Colonic mucosa (tissue), 4 donors: ENCODE measurements at regions not wholly inside any gene's neighbourhood (a gene's known extent, or its start where the extent isn't known, plus 50 kb on each side); places are given as distances from the start of the nearest gene placed in this dataset.

Experiments
- DNase-seq: peaks from one replicate; pipeline ENCODE4 v3.0.0-alpha.2; 2020
- H3K27ac ChIP-seq: fragments of 200-600 bp; one replicate; pipeline ENCODE4 v1.8.0; 2021
- H3K27me3 ChIP-seq: fragments of 200-600 bp; one replicate; pipeline ENCODE4 v1.8.0; 2021
- H3K36me3 ChIP-seq: fragments of 200-600 bp; one replicate; pipeline ENCODE4 v1.8.0; 2021
- H3K4me1 ChIP-seq: fragments of 200-600 bp; one replicate; pipeline ENCODE4 v1.8.0; 2021; ENCODE audit warnings: mild to moderate bottlenecking
- H3K4me3 ChIP-seq: fragments of 200-600 bp; one replicate; pipeline ENCODE4 v1.8.0; 2021
- H3K9ac ChIP-seq, 2 donors: one replicate each; pipeline ENCODE4 v1.7.0; 2013; ENCODE audit warnings: control low read depth in 2 of 2, low read depth in 2 of 2, low read length in 2 of 2
- H3K9me3 ChIP-seq: fragments of 200-600 bp; one replicate; pipeline ENCODE4 v1.8.0; 2021
- intact Hi-C: fragments of 100-400 bp; cut with DNase I; formaldehyde crosslinking; loops from one replicate; pipeline ENCODE4 v1.14.1; 2022
- TF ChIP-seq, protein P1 (sequence below): fragments of 200-600 bp; IDR thresholded peaks from one replicate; pipeline ENCODE4 v1.8.0; 2022; ENCODE audit warnings: antibody characterized with exemption, mild to moderate bottlenecking
- donor health status: healthy.
- donor health status: DM: no; HTN: no; CAD: no.
- donor health status: DM: no; HTN: no; CAD: no.

DNA sequence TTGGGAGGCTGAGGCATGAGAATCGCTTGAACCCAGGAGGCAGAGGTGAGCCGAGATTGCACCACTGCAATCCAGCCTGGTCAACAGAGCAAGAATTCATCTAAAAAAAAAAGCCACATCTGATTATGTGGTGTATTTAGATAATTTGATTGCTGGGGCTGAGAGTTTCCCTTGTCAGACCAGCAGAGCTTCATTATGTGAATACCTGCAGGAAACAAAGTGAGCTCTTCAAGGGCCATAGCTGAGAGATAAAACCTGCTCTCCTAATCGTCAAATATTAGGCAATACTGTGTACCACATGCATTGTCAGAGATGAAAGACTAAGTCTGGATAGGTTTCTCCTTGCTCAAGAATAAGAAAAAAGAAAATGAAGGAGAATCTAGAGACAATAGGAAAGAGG, 800.0 kb upstream of the IGFBP7 start:
- H3K27me3 ChIP-seq: no peaks in the 10 kb centered on the region
- DNase-seq: no peak
- intact Hi-C loops: no loop called here
- no peaks in the 10 kb centered on the region for H3K36me3 ChIP-seq
- no peak overlapping the region for H3K9ac ChIP-seq
- no peak overlapping the region for H3K4me3 ChIP-seq
- TF ChIP-seq, protein P1, sequence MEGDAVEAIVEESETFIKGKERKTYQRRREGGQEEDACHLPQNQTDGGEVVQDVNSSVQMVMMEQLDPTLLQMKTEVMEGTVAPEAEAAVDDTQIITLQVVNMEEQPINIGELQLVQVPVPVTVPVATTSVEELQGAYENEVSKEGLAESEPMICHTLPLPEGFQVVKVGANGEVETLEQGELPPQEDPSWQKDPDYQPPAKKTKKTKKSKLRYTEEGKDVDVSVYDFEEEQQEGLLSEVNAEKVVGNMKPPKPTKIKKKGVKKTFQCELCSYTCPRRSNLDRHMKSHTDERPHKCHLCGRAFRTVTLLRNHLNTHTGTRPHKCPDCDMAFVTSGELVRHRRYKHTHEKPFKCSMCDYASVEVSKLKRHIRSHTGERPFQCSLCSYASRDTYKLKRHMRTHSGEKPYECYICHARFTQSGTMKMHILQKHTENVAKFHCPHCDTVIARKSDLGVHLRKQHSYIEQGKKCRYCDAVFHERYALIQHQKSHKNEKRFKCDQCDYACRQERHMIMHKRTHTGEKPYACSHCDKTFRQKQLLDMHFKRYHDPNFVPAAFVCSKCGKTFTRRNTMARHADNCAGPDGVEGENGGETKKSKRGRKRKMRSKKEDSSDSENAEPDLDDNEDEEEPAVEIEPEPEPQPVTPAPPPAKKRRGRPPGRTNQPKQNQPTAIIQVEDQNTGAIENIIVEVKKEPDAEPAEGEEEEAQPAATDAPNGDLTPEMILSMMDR: no peak
- H3K4me1 ChIP-seq: no peaks in the 10 kb centered on the region
- no peak overlapping the region for H3K27ac ChIP-seq
- no peaks in the 10 kb centered on the region for H3K9me3 ChIP-seq

DNA sequence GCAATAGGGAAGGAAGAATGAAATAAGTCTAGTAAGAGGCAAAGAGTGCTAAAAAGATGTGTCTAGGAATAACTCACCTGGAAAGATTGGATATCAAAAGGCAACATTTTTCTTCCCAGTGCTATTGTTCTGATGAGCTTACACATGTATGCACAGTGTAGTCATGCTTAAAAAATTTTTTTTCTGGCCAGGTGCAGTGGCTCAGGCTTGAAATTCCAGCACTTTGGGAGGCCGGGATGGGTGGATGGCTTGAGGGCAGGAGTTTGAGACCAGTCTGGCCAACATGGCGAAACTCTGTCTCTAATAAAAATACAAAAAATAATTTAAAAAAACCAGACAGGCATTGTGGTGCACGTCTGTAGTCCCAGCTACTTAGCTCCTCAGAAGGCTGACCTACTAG, 795.8 kb upstream of the IGFBP7 start:
- no peak overlapping the region for H3K4me3 ChIP-seq
- H3K27ac ChIP-seq: no peak overlapping the region
- H3K27me3 ChIP-seq: no peaks in the 10 kb centered on the region
- H3K4me1 ChIP-seq: no peaks in the 10 kb centered on the region
- intact Hi-C loops: no loop called here
- TF ChIP-seq, protein P1: no peak
- no peak for DNase-seq
- H3K36me3 ChIP-seq: no peaks in the 10 kb centered on the region
- no peaks in the 10 kb centered on the region for H3K9me3 ChIP-seq
- H3K9ac ChIP-seq: no peak overlapping the region

DNA sequence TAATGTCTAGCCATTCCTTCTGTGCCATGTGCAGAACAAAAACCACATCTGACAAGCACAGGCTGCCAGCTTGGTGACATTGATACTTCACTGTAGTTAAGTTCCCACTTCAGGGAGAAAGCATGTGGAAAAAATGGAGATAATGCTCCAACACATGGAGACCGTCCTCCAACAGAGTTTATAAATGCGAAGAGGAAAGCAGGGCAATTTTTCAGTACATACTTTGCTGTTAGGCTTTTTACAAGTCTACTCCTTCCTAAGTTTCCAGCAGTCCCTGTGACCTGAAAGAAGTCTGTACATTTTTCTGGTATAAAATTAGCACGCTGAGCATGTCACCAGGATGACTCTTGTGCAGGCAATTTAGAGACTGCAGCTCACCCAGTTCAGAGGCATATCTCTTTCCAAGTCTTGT, 766.9 kb upstream of the IGFBP7 start:
- TF ChIP-seq, protein P1: no peak
- intact Hi-C loops: no loop called here
- no peaks in the 10 kb centered on the region for H3K9me3 ChIP-seq

DNA sequence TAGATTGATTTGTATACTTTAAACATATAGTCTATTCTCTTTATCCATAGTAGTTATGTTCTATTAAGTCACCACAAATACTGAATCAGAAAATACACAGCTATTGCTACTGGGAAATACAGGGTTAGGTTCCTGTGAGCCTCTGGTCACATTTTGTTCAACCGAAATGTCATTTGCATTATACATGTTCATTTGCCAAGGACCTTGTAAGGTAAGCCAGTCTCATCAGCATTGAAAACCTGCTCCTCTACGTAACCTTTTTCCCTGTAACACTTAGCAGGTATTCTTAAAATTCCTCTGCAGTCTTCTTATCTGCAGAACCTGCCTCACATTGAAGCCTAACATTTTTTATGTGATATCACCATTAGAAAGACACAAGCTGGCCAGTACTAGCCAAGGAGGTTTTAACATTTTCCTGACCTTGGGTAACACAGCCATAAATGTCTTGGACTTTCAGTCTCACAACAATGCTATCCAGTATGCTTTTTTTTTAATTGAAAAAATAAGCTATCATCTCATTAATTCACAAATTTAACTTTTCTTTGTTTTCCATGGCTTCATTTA, 765.7 kb upstream of the IGFBP7 start:
- intact Hi-C loops: no loop called here
- Histone ChIP-seq H3K9ac (no peak overlapping the region), H3K9me3 (no peaks in the 10 kb centered on the region), H3K4me3 (no peak overlapping the region), H3K4me1 (no peaks in the 10 kb centered on the region), H3K27me3 (no peaks in the 10 kb centered on the region), H3K27ac (no peak overlapping the region), H3K36me3 (no peaks in the 10 kb centered on the region)
- TF ChIP-seq, protein P1: no peak
- no peak for DNase-seq

More for the DNA sequence above, 766.9 kb upstream of the IGFBP7 start:
- Histone ChIP-seq H3K27ac (no peak overlapping the region), H3K4me3 (no peak overlapping the region), H3K27me3 (no peaks in the 10 kb centered on the region), H3K4me1 (no peaks in the 10 kb centered on the region), H3K36me3 (no peaks in the 10 kb centered on the region), H3K9ac (no peak overlapping the region)
- no peak for DNase-seq

DNA sequence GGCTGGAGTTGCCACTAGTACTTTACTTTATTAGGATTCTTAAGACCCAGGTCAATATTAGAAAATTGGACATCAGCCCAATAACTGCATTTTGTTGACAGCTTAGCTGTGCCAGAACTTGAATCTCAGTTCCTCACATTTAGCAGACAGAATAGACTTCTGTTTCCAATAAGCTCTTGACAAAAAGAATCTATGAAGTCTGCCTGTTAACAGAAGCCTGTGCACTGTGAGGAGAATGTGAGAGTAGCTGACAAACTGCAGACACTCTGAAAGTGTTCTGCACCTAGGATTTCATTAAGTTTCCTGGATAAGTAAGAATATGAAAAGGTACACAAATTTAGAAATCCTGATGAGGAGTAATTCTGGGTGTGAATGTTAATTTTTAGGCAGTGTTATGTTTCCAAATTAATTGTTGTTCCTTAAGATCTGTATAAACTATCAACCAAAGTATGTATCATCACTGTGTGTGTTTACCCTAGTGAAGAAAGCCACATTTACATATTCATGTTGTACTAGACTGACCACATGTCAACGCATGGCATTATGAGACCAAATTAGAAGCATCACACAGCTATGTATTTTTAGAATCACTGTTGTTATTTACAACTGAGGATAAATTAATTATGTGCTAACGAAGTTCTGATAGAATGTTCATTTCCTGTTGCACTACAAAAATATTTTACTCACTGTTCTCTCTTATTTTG, 756.4 kb upstream of the IGFBP7 start:
- H3K27ac ChIP-seq: no peak overlapping the region
- H3K36me3 ChIP-seq: no peaks in the 10 kb centered on the region
- intact Hi-C loops: no loop called here
- H3K4me3 ChIP-seq: no peak overlapping the region
- H3K9me3 ChIP-seq: no peaks in the 10 kb centered on the region
- H3K9ac ChIP-seq: no peak overlapping the region
- no peak for DNase-seq
- H3K27me3 ChIP-seq: no peaks in the 10 kb centered on the region
- H3K4me1 ChIP-seq: no peaks in the 10 kb centered on the region
- TF ChIP-seq, protein P1: no peak
